ENCODE measurements at regions not wholly inside any gene's neighbourhood (a gene's known extent, or its start where the extent isn't known, plus 50 kb on each side); places are given as distances from the start of the nearest gene placed in this dataset.

GRCh38 chr5:163626904-163627434 lies 121.5 kb downstream of the MAT2B start:
- TF ChIP-seq RARB (CRISPR knock-in tag; IDR thresholded peaks at IDR 0.05) (no peak), ZNF8 (CRISPR knock-in tag; IDR thresholded peaks at IDR 0.05) (no peak), CREB5 (CRISPR knock-in tag; IDR thresholded peaks at IDR 0.05; ENCODE audit: low read depth) (no peak)
- ATAC-seq = no peak

DNA sequence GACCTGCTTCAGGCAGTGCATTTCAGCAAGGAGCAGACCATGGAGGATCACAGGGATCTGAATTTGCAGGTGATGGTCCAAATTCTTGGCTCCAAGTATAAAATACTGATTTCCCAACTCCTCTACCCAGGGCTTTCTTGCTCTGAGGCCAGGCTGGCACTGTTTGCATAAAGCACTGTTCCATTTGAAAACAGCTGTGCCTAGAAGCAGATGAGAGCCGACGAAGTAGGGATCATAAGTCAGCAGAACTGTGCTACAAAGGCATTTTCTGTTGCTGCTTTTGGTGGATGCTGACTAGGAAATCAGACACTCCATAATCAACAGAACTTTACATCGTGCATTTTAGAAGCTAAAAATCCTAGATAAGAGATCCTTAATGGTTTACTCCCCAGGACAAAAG lies 126.4 kb downstream of the MAT2B start:
- ATAC-seq = no peak
- no peak for TF ChIP-seq BACH2 (CRISPR knock-in tag; IDR thresholded peaks at IDR 0.05; ENCODE audit: borderline replicate concordance)
- no peak for TF ChIP-seq RARB (CRISPR knock-in tag; IDR thresholded peaks at IDR 0.05)
- no peak for TF ChIP-seq SNAI2 (CRISPR knock-in tag; IDR thresholded peaks at IDR 0.05)
- no peak for TF ChIP-seq ZFP3 (CRISPR knock-in tag; IDR thresholded peaks at IDR 0.05)
- TF ChIP-seq ZC3H10 (CRISPR knock-in tag; IDR thresholded peaks at IDR 0.05) = no peak
- TF ChIP-seq GLIS3 (CRISPR knock-in tag; IDR thresholded peaks at IDR 0.05) = no peak
- no peak for TF ChIP-seq CSDC2 (CRISPR knock-in tag; IDR thresholded peaks at IDR 0.05)
- TF ChIP-seq TCF4 (CRISPR knock-in tag; IDR thresholded peaks at IDR 0.05; ENCODE audit: borderline replicate concordance) = no peak
- no peak for TF ChIP-seq PPARA (CRISPR knock-in tag; IDR thresholded peaks at IDR 0.05; ENCODE audit: borderline replicate concordance)
- no peak for TF ChIP-seq ISL1 (CRISPR knock-in tag; IDR thresholded peaks at IDR 0.05)
- no peak for TF ChIP-seq ARNTL (CRISPR knock-in tag; IDR thresholded peaks at IDR 0.05; ENCODE audit: borderline replicate concordance, low read depth)
- no peak for TF ChIP-seq ZNF70 (CRISPR knock-in tag; IDR thresholded peaks at IDR 0.05)
- no peak for TF ChIP-seq OSR1 (CRISPR knock-in tag; IDR thresholded peaks at IDR 0.05)
- TF ChIP-seq ZFP30 (CRISPR knock-in tag; IDR thresholded peaks at IDR 0.05) = no peak

GRCh38 chr5:163633926-163634460 lies 128.6 kb downstream of the MAT2B start:
- no peak for ATAC-seq

DNA sequence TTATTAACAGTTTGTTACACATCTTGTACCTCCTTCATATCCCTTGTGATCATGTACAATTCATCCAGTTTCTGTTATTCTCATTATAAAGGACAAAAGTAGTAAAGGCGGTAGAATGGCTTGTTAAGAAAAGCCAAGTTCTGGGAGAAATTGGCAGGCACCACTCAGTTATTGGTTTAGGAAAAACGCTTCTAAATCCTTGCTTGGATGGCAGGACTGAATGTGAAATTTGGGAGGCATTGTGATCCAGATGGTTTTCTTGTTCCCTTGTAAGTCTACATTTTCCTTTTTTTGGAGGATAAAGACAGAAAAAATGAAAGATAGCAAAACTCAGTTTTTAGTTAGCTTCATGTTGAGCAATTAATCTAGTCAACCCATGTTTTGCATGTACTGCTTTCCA lies 130.2 kb downstream of the MAT2B start:
- ATAC-seq = no peak
- no peak for TF ChIP-seq TOX (CRISPR knock-in tag; IDR thresholded peaks at IDR 0.05; ENCODE audit: borderline replicate concordance)
- TF ChIP-seq OSR1 (CRISPR knock-in tag; IDR thresholded peaks at IDR 0.05) = no peak
- no peak for TF ChIP-seq ESRRG (CRISPR knock-in tag; IDR thresholded peaks at IDR 0.05)
- TF ChIP-seq CSDC2 (CRISPR knock-in tag; IDR thresholded peaks at IDR 0.05) = no peak
- no peak for TF ChIP-seq ZC3H10 (CRISPR knock-in tag; IDR thresholded peaks at IDR 0.05)
- TF ChIP-seq SNAI2 (CRISPR knock-in tag; IDR thresholded peaks at IDR 0.05) = no peak
- no peak for TF ChIP-seq TSHZ2 (CRISPR knock-in tag; IDR thresholded peaks at IDR 0.05)
- TF ChIP-seq PATZ1 (CRISPR knock-in tag; IDR thresholded peaks at IDR 0.05; ENCODE audit: borderline replicate concordance) = no peak
- no peak for TF ChIP-seq CREB5 (CRISPR knock-in tag; IDR thresholded peaks at IDR 0.05; ENCODE audit: low read depth)
- no peak for TF ChIP-seq ZNF565 (CRISPR knock-in tag; conservative IDR thresholded peaks at IDR 0.05; ENCODE audit: low read depth)
- no peak for TF ChIP-seq ZFP30 (CRISPR knock-in tag; IDR thresholded peaks at IDR 0.05)
- TF ChIP-seq RARB (CRISPR knock-in tag; IDR thresholded peaks at IDR 0.05) = no peak
- TF ChIP-seq ZNF8 (CRISPR knock-in tag; IDR thresholded peaks at IDR 0.05) = no peak

More at GRCh38 chr5:163633926-163634460, 128.6 kb downstream of the MAT2B start:
- no peak for TF ChIP-seq TOX (CRISPR knock-in tag; IDR thresholded peaks at IDR 0.05; ENCODE audit: borderline replicate concordance)
- TF ChIP-seq OSR1 (CRISPR knock-in tag; IDR thresholded peaks at IDR 0.05) = no peak
- TF ChIP-seq SNAI2 (CRISPR knock-in tag; IDR thresholded peaks at IDR 0.05) = no peak
- TF ChIP-seq BACH2 (CRISPR knock-in tag; IDR thresholded peaks at IDR 0.05; ENCODE audit: borderline replicate concordance) = no peak
- no peak for TF ChIP-seq ZFP30 (CRISPR knock-in tag; IDR thresholded peaks at IDR 0.05)
- no peak for TF ChIP-seq CSDC2 (CRISPR knock-in tag; IDR thresholded peaks at IDR 0.05)
- TF ChIP-seq, protein P1, sequence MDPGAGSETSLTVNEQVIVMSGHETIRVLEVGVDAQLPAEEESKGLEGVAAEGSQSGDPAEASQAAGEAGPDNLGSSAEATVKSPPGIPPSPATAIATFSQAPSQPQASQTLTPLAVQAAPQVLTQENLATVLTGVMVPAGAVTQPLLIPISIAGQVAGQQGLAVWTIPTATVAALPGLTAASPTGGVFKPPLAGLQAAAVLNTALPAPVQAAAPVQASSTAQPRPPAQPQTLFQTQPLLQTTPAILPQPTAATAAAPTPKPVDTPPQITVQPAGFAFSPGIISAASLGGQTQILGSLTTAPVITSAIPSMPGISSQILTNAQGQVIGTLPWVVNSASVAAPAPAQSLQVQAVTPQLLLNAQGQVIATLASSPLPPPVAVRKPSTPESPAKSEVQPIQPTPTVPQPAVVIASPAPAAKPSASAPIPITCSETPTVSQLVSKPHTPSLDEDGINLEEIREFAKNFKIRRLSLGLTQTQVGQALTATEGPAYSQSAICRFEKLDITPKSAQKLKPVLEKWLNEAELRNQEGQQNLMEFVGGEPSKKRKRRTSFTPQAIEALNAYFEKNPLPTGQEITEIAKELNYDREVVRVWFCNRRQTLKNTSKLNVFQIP (CRISPR knock-in tag; IDR thresholded peaks at IDR 0.05; ENCODE audit: borderline replicate concordance, low read depth) = no peak
- TF ChIP-seq ZFP3 (CRISPR knock-in tag; IDR thresholded peaks at IDR 0.05) = no peak

Data from SK-N-SH treated with all-trans-retinoic acid at 6 μM for 48 hours (cell line).